ENCODE measurements at regions not wholly inside any gene's neighbourhood (a gene's known extent, or its start where the extent isn't known, plus 50 kb on each side); places are given as distances from the start of the nearest gene placed in this dataset.

GRCh38 chr16:62933929-62934328 is 897.7 kb upstream of the CDH8 start:
- no peak for DNase-seq (ENCODE audit: low read depth)

GRCh38 chr16:62929593-62929992 is 893.4 kb upstream of the CDH8 start:
- DNase-seq (ENCODE audit: low read depth): no peak

- DNase-seq (ENCODE audit: low read depth): no peak
These were observed 890.9 kb upstream of the CDH8 start for GRCh38 chr16:62927122-62927521.

GRCh38 chr16:62926121-62926801 is 890.0 kb upstream of the CDH8 start:
- no peak for DNase-seq (ENCODE audit: low read depth)

GRCh38 chr16:62921904-62922303 is 885.7 kb upstream of the CDH8 start:
- no peak for DNase-seq (ENCODE audit: low read depth)

- DNase-seq (ENCODE audit: low read depth): no peak
These were observed 877.7 kb upstream of the CDH8 start for GRCh38 chr16:62913924-62914323.

GRCh38 chr16:62913333-62913732 is 877.1 kb upstream of the CDH8 start:
- DNase-seq (ENCODE audit: low read depth): no peak

GRCh38 chr16:62909597-62909996 is 873.4 kb upstream of the CDH8 start:
- no peak for DNase-seq (ENCODE audit: low read depth)

GRCh38 chr16:62907562-62907961 is 871.3 kb upstream of the CDH8 start:
- no peak for DNase-seq (ENCODE audit: low read depth)

- no peak for DNase-seq (ENCODE audit: low read depth)
These were observed 867.8 kb upstream of the CDH8 start for GRCh38 chr16:62903961-62904502.

- DNase-seq (ENCODE audit: low read depth): no peak
These were observed 863.5 kb upstream of the CDH8 start for GRCh38 chr16:62899737-62900136.

- no peak for DNase-seq (ENCODE audit: low read depth)
These were observed 852.9 kb upstream of the CDH8 start for GRCh38 chr16:62889097-62889496.

GRCh38 chr16:62883509-62883908 is 847.3 kb upstream of the CDH8 start:
- DNase-seq (ENCODE audit: low read depth): no peak

- DNase-seq (ENCODE audit: low read depth): no peak
These were observed 846.4 kb upstream of the CDH8 start for GRCh38 chr16:62882552-62883221.

- DNase-seq (ENCODE audit: low read depth): no peak
These were observed 839.9 kb upstream of the CDH8 start for GRCh38 chr16:62876133-62876532.

- no peak for DNase-seq (ENCODE audit: low read depth)
These were observed 836.1 kb upstream of the CDH8 start for GRCh38 chr16:62872339-62872738.

GRCh38 chr16:62870554-62870953 is 834.3 kb upstream of the CDH8 start:
- no peak for DNase-seq (ENCODE audit: low read depth)

GRCh38 chr16:62869837-62870236 is 833.6 kb upstream of the CDH8 start:
- no peak for DNase-seq (ENCODE audit: low read depth)

- no peak for DNase-seq (ENCODE audit: low read depth)
These were observed 826.9 kb upstream of the CDH8 start for GRCh38 chr16:62863139-62863538.

GRCh38 chr16:62853887-62854286 is 817.6 kb upstream of the CDH8 start:
- no peak for DNase-seq (ENCODE audit: low read depth)

- no peak for DNase-seq (ENCODE audit: low read depth)
These were observed 810.3 kb upstream of the CDH8 start for GRCh38 chr16:62846399-62847057.

- DNase-seq (ENCODE audit: low read depth): no peak
These were observed 796.0 kb upstream of the CDH8 start for GRCh38 chr16:62832214-62832613.

Data from HT1080 (cell line).